Breast epithelium (tissue), 4 donors: ENCODE measurements at regions not wholly inside any gene's neighbourhood (a gene's known extent, or its start where the extent isn't known, plus 50 kb on each side); places are given as distances from the start of the nearest gene placed in this dataset.
"Not testable (repeated sequence)": the region's sequence is repeated elsewhere in the genome, so short reads cannot be mapped to it uniquely, and the experiment has no call there.

Experiments used
- DNase-seq, 2 donors: peaks; one replicate each; pipeline ENCODE4 v3.0.0-alpha.2; 2019; ENCODE audit warnings: low spot score in 2 of 2
- H3K27ac ChIP-seq, 2 donors: fragments of 200-600 bp; sonication (generic) in 1 of 2; one replicate each; pipeline ENCODE4 v1.5.1; 2016 to 2019; ENCODE audit warnings: mild to moderate bottlenecking in 1 of 2
- H3K27me3 ChIP-seq, 2 donors: fragments of 200-600 bp; sonication (generic) in 1 of 2; one replicate each; pipeline versions ENCODE4 v1.5.1 to v1.6.0; 2017 to 2019; ENCODE audit warnings: control low read depth in 1 of 2, mild to moderate bottlenecking in 1 of 2
- H3K36me3 ChIP-seq: fragments of 200-600 bp; one replicate; pipeline ENCODE4 v1.5.1; 2019
- H3K4me1 ChIP-seq, 2 donors: fragments of 200-600 bp; sonication (generic); one replicate each; pipeline ENCODE4 v1.5.1; 2016 to 2019; ENCODE audit warnings: control low read depth in 1 of 2
- H3K4me3 ChIP-seq, 3 donors: fragments of 200-600 bp; sonication (generic); 1 replicate in 2 of 3; 2 replicates in 1 of 3; pipeline ENCODE4 v1.5.1; 2016 to 2019; ENCODE audit warnings: mild to moderate bottlenecking in 3 of 3, moderate library complexity in 2 of 3
- H3K9me3 ChIP-seq, 2 donors: fragments of 200-600 bp; sonication (generic) in 1 of 2; one replicate each; pipeline ENCODE4 v1.5.1; 2016 to 2019; ENCODE audit warnings: control low read depth in 1 of 2
- POLR2A ChIP-seq: fragments of 450-650 bp; IDR thresholded peaks from one replicate; pipeline ENCODE4 v1.6.1; 2016; ENCODE audit warnings: antibody characterized with exemption, mild to moderate bottlenecking, moderate library complexity
- POLR2AphosphoS5 ChIP-seq, 3 donors: sonication (generic); formaldehyde crosslinking; IDR thresholded peaks; one replicate each; pipeline ENCODE4 v1.6.1; 2017; ENCODE audit warnings: antibody characterized with exemption in 3 of 3
- intact Hi-C: fragments of 100-400 bp; cut with DNase I; formaldehyde crosslinking; loops from one replicate; pipeline ENCODE4 v1.15.1; 2023; ENCODE audit warnings: low total_unique reads
- TF ChIP-seq, protein P1 (sequence below), 3 donors: fragments of 450-650 bp; IDR thresholded peaks; one replicate each; pipeline ENCODE4 v1.5.1; 2016 to 2017; ENCODE audit warnings: antibody characterized with exemption in 3 of 3, mild to moderate bottlenecking in 3 of 3, moderate library complexity in 3 of 3

DNA sequence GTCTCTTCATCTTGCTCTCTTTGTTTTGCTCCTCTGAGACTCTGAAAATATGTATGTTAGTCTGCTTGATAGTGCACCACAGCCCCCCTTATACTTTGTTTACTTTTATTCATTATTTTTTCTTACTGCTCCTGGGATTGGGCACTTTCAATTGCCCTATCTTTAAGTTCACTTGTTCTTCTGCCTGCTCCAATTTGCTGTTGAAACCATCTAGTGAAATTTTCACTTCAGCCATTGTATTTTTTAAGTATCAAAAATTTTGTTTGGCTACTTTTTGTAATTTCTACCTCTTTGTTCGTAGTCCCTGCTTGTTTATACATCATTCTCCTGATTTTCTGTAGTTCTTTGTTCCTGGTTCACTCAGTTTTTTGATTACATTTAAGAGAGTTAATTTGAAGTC, 223.3 kb downstream of the SLC38A4 start:
- Histone ChIP-seq H3K27me3 (no peaks in the 10 kb centered on the region), H3K4me3 (no peak overlapping the region), H3K36me3 (no peaks in the 10 kb centered on the region), H3K9me3 (no peaks in the 10 kb centered on the region), H3K27ac (no peak overlapping the region), H3K4me1 (no peaks in the 10 kb centered on the region)
- TF ChIP-seq POLR2AphosphoS5 (IDR thresholded peaks at IDR 0.05) (no peak), POLR2A (no peak)
- TF ChIP-seq, protein P1, sequence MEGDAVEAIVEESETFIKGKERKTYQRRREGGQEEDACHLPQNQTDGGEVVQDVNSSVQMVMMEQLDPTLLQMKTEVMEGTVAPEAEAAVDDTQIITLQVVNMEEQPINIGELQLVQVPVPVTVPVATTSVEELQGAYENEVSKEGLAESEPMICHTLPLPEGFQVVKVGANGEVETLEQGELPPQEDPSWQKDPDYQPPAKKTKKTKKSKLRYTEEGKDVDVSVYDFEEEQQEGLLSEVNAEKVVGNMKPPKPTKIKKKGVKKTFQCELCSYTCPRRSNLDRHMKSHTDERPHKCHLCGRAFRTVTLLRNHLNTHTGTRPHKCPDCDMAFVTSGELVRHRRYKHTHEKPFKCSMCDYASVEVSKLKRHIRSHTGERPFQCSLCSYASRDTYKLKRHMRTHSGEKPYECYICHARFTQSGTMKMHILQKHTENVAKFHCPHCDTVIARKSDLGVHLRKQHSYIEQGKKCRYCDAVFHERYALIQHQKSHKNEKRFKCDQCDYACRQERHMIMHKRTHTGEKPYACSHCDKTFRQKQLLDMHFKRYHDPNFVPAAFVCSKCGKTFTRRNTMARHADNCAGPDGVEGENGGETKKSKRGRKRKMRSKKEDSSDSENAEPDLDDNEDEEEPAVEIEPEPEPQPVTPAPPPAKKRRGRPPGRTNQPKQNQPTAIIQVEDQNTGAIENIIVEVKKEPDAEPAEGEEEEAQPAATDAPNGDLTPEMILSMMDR (IDR thresholded peaks at IDR 0.05), result no peak
- DNase-seq, result no peak
- intact Hi-C loops, result no loop called here

DNA sequence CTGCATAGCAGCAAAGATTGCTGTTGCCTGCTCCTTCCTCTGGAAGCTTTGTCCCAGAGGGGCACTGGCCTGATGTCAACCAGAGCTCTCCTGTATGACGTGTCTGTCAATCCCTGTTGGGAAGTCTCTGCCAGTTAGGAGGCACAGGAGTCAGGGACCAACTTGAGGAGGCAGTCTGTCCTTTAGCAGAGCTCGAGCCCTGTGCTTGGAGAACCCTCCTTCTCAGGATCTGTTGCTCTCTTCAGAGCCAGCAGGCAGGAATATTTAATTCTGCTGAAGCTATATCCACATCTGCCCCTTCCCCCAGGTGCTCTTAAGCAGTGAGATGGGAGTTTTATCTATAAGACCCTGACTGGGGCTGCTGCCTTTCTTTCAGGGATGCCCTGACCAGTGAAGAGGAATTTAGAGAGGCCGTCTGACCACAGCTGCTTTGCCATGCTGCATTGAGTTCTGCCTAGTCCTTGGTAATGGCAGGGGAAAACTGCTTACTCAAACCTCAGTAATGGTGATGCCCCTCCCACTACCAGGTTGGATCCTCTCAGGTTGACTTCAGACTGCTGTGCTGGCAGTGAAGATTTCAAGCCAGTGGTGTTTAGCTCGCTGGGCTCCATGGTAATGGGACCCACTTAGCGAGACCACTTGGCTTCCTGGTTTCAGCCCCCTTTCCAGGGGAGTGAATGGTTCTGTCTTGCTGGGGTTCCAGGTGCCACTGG, 218.6 kb upstream of the SLC38A2 start:
- H3K27me3 ChIP-seq, result no peaks in the 10 kb centered on the region
- TF ChIP-seq POLR2AphosphoS5 (IDR thresholded peaks at IDR 0.05) (no peak), POLR2A (no peak)
- TF ChIP-seq, protein P1 (IDR thresholded peaks at IDR 0.05), result no peak
- no peak overlapping the region for H3K27ac ChIP-seq
- no peaks in the 10 kb centered on the region for H3K9me3 ChIP-seq
- DNase-seq, result no peak
- no peaks in the 10 kb centered on the region for H3K36me3 ChIP-seq
- no peaks in the 10 kb centered on the region for H3K4me1 ChIP-seq
- no peak overlapping the region for H3K4me3 ChIP-seq
- intact Hi-C loops, result no loop called here

DNA sequence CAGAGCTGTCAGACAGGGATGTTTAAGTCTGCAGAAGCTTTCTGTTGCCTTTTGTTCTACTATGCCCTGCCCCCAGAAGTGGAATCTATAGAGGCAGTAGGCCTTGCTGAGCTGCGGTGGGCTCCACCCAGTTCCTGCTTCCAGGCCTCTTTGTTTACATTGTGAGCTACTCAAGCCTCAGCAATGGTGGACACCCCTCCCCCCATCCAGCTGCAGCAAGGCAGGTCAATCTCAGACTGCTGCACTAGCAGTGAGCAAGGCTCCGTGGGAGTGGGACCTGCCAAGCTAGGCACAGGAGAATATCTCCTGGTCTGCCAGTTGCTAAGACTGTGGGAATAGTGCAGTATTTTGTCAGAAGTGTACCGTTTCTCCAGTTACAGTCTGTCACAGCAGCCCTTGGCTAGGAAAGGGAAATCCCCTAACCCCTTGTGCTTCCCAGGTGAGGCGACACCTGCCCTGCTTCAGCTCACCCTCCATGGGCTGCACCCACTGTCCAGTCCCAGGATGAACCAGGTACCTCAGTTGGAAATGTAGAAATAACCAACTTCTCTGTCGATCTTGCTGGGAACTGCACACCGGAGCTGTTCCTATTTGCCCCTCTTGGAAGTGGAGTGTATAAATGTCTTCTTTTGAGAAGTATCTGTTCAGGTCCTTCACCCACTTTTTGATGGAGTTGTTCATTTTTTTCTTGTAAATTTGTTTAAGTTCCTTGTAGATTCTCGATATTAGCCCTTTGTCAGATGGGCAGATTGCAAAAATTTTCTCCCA, 213.5 kb upstream of the SLC38A2 start:
- Histone ChIP-seq H3K4me1 (no peaks in the 10 kb centered on the region), H3K27me3 (no peaks in the 10 kb centered on the region), H3K9me3 (peaks cover 0 to 8% of the 10 kb centered on the region in 2 donors), H3K27ac (no peak overlapping the region), H3K36me3 (no peaks in the 10 kb centered on the region), H3K4me3 (no peak overlapping the region)
- intact Hi-C loops, result no loop called here
- TF ChIP-seq POLR2AphosphoS5 (IDR thresholded peaks at IDR 0.05) (no peak), POLR2A (no peak)
- TF ChIP-seq, protein P1 (IDR thresholded peaks at IDR 0.05), result no peak
- DNase-seq, result no peak

DNA sequence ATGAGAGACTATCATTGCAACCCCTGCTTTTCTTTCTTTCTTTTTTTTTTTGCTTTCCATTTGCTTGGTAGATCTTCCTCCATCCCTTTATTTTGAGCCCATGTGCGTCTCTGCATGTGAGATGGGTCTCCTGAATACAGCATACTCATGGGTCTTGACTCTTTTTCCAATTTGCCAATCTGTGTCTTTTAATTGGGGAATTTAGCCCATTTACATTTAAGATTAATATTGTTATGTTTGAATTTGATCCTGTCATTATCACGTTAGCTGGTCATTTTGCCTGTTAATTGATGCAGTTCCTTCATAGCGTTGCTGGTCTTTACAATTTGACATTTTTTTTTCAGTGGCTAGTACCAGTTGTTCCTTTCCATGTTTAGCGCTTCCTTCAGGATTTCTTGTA, 211.5 kb upstream of the SLC38A2 start:
- H3K36me3 ChIP-seq, H3K4me3 ChIP-seq, H3K27me3 ChIP-seq, H3K27ac ChIP-seq, intact Hi-C loops, H3K9me3 ChIP-seq, DNase-seq, H3K4me1 ChIP-seq: not testable (repeated sequence)

DNA sequence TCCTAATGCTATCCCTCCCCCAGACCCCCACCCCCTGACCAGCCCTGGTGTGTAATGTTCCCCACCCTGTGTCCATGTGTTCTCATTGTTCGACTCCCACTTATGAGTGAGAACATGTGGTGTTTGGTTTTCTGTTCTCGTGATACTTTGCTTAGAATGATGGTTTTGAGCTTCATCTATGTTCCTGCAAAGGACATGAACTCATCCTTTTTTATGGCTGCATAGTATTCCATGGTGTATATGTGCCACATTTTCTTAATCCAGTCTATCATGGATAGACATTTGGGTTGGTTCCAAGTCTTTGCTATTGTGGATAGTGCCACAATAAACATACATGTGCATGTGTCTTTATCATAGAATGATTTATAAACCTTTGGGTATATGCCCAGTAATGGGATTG, 209.4 kb upstream of the SLC38A2 start:
- intact Hi-C loops, H3K9me3 ChIP-seq, H3K27me3 ChIP-seq, H3K36me3 ChIP-seq, H3K27ac ChIP-seq, H3K4me1 ChIP-seq, H3K4me3 ChIP-seq, DNase-seq: not testable (repeated sequence)

DNA sequence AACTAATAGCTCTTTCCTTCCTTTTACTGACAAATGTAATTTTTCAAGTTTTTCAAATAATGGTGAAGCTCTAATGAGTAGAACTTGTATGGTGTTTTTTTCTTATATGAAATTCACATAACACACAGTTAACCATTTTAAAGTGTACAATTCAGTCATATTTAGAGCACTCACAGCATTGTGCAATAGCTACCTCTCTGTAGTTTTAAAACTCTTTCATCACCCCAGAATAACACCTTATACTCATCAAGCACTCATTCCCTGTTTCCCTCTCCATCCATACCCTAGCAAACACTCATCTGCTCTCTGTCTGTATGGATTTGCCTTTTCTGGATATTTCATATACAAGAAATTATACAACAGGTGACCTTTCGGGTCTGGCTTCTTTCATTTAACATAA, 207.9 kb upstream of the SLC38A2 start:
- no peak for TF ChIP-seq POLR2A
- Histone ChIP-seq H3K27me3 (no peaks in the 10 kb centered on the region), H3K9me3 (peaks cover 0 to 8% of the 10 kb centered on the region in 2 donors), H3K4me3 (no peak overlapping the region), H3K27ac (no peak overlapping the region), H3K4me1 (no peaks in the 10 kb centered on the region), H3K36me3 (no peaks in the 10 kb centered on the region)
- DNase-seq, result no peak
- intact Hi-C loops, result no loop called here
